Astrocyte (in vitro differentiated cells and primary cell): ENCODE measurements at regions not wholly inside any gene's neighbourhood (a gene's known extent, or its start where the extent isn't known, plus 50 kb on each side); places are given as distances from the start of the nearest gene placed in this dataset.

Source experiments
- EZH2 ChIP-seq: IDR thresholded peaks from 2 replicates; pipeline ENCODE4 v1.6.1; 2012; ENCODE audit warnings: mild to moderate bottlenecking, low read length, inconsistent platforms; ENCODE audit not compliant: insufficient read depth
- TF ChIP-seq, protein P1 (sequence below): IDR thresholded peaks from 2 replicates; pipeline ENCODE4 v1.5.1; 2011; ENCODE audit warnings: low read depth, mild to moderate bottlenecking, inconsistent platforms, low read length, moderate library complexity; ENCODE audit not compliant: insufficient read depth

DNA sequence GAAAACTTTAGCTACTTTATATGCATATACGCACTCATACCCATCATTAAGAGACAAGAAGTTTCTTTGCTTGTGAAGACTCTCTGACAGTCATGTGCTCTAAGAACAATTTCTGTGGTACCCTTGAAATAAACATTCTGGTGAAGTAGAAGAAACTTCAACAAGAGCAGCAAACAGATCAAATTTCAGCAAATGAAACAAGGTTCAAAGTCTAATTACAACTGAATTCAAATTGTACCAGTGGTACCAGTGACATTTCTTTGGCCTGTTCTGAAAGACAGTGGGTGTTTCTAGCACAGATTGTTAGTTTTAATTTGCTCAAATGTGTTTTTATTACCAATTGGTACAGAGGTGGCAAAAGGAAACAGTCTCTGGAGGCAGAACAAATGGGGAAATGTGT lies 391.0 kb downstream of the CHSY3 start:
- TF ChIP-seq, protein P1, sequence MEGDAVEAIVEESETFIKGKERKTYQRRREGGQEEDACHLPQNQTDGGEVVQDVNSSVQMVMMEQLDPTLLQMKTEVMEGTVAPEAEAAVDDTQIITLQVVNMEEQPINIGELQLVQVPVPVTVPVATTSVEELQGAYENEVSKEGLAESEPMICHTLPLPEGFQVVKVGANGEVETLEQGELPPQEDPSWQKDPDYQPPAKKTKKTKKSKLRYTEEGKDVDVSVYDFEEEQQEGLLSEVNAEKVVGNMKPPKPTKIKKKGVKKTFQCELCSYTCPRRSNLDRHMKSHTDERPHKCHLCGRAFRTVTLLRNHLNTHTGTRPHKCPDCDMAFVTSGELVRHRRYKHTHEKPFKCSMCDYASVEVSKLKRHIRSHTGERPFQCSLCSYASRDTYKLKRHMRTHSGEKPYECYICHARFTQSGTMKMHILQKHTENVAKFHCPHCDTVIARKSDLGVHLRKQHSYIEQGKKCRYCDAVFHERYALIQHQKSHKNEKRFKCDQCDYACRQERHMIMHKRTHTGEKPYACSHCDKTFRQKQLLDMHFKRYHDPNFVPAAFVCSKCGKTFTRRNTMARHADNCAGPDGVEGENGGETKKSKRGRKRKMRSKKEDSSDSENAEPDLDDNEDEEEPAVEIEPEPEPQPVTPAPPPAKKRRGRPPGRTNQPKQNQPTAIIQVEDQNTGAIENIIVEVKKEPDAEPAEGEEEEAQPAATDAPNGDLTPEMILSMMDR = no peak
- no peak for TF ChIP-seq EZH2
